NCI-H510A treated with DMSO at 0.1 percent for 48 hours (cell line): ENCODE measurements at regions not wholly inside any gene's neighbourhood (a gene's known extent, or its start where the extent isn't known, plus 50 kb on each side); places are given as distances from the start of the nearest gene placed in this dataset.
A peak's percentile ranks its signal among the peaks of the same experiment; 100 is the strongest.
"Not testable (repeated sequence)": the region's sequence is repeated elsewhere in the genome, so short reads cannot be mapped to it uniquely, and the experiment has no call there.

Source experiments
- DNase-seq: peaks from one replicate; lab custom pipeline; 2025; lab: John Stamatoyannopoulos, UW

- DNase-seq, result peak; percentile 17
These were observed 574.3 kb downstream of the COL12A1 start for GRCh38 chr6:74631564-74631963.

DNA sequence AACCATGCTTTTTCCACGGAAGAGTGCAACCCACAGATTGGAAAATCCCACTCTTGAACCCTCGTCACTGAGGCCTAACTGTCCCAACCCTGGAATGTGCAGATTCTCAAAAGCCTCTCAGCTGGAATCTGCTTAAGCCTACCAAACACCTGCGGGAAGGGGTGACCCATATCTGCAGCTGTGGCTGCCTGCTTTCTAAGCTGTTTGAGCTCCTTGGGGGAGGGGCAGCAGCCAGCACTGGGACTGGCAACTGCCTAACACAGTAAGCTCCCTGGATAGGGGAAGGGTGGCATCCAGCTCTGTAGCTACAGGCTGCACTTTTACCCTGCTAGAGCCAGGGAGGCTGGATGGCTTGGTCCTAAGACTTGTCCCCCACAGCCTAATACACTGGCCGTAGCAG is 579.6 kb downstream of the COL12A1 start:
- no peak for DNase-seq

- no peak for DNase-seq
These were observed 582.8 kb downstream of the COL12A1 start for GRCh38 chr6:74623027-74623426.

DNA sequence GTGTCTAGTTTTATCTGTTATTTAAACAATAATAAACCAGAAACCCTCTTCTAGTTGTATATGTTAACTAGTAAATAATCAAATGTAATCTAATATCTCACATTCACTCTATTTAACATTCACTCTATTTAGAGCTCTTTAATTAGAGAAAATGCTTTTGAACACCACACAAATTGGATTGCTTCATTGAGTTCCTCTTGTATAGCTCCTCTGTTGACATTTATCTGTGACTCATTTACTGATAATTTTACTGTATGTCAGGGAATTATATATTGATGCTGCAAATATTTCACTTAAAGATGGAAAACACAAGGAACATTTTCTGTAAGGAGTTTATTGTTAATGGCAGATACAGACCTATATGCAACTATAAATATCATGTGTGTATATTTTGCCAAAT is 594.6 kb downstream of the COL12A1 start:
- no peak for DNase-seq

GRCh38 chr6:74610352-74610751 is 595.5 kb downstream of the COL12A1 start:
- no peak for DNase-seq

DNA sequence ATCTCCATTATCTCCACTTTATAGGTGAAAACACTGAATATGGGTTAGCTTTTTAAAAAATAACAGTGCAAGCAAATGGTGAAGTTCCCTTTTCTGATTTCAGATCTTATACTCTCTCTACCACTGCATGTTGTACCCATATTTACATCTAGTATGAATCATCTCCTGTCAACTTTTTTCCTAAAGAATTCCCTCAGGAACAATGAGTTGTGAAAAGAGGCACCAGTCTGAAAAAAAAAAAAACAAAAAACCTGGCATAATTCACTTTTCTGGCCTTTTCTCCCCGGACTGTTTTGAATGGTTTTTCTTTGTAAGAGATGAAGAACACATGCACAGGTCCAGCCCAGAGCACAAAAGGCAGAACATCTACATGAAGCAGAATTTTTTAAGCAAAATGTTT is 596.0 kb downstream of the COL12A1 start:
- no peak for DNase-seq

DNA sequence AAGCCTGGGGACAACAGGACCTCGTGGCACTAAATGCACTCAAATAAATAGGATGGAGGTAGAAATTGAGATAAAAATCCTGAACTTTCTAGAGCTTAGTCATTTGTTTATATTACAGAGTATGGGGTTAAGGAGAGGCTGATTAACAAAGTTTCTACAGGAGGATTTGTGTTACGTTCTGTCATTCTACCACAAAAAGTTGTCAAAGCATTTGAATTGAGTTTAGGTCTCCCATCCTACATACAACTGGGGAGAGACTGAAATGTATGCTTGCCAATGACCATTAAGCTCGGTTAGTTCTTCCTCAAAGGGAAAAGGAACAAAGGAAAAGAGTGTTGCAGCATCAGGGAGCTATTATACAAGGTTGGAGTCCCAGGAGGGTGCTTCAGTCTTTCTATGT is 597.9 kb downstream of the COL12A1 start:
- DNase-seq, result no peak

GRCh38 chr6:74607468-74607867 is 598.4 kb downstream of the COL12A1 start:
- DNase-seq, result no peak

DNA sequence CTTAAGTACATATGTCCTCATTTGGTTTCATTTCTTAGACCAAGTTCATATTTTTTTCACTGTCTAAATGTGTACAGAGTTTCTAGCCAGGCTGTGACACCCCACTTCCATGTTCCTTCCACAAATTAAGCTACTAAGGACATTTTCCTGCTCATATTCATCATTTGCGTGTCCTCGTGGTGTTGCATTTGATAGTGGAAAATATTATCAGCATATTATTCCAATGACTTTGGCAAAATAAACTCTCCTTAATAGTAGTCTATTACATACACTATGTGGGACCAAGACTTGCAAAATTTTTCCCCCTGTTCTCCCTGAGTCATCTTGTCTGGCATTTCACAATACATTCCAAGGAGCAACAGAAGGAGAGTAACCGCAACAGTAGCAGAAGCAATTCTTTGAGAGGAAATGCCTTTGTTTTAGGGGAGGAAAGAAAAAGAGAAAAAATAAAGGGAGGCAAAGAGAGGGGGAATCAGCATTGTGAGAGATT is 599.2 kb downstream of the COL12A1 start:
- no peak for DNase-seq

DNA sequence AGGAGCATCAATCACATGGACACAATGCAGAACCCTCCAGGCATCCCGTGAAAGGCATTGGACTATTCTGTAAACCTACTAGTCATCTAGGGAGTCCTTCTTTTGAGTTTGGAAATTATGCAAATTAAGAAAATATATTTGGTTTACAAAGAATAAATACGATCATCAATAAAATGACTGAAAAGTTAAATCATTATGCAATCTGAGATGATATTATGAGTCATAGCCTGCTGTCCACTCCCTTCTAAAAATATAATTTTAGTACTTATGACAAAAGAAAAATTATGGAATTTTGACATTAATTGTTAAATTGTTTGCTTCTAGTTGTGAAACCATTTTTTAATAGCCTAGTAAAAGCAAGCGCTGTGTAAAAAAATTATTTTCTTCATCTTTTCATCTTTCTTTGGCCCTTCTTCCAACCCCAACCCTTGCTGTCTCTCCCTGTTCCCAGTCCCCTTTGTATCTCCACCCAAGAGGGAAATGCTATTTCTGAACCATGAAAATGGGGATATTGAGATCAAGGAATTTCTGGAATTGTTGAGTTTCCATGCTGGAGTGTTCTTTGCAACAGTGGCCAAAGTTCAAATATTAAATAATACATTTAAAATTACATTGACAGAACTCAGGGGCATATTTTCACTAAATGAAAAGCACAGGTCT is 599.8 kb downstream of the COL12A1 start:
- no peak for DNase-seq

- DNase-seq, result no peak
These were observed 601.6 kb downstream of the COL12A1 start for GRCh38 chr6:74604279-74604678.

DNA sequence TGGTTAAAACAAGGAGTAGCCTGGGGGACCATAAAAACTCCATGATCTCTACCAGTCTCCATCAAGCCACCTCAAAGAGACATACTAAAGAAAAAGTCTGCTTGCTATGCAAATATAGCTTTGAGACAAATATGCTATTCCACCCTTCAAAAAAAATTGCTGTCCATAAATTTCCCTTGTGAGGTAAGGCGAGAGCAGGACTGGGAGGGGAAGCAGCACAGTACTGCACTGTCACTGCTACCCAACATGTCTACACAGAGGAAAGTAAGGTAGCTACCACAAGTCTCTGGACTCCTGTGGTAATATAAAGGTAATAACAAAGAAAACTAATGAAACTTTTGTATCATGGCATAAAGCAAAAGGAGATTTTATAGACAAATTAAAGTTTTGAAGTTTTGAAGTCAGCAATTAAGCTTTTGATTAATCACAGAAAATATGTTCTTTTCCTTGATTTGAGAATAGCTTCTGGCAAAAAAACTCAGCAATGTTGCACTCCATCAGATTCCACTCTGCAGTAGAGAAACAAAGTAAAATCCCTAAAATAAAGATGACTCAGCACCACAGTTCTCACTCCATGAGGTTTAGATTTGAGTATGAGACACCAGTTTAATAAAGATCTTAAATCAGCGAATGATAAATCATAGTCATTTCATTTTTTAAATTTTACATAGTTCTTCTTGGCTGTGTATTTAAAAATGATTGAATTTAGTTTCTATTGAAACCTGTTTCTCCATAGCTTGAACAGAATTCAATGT is 602.4 kb downstream of the COL12A1 start:
- DNase-seq, result no peak

GRCh38 chr6:74602206-74602605 is 603.6 kb downstream of the COL12A1 start:
- no peak for DNase-seq

- DNase-seq, result no peak
These were observed 607.1 kb downstream of the COL12A1 start for GRCh38 chr6:74598462-74599393.

DNA sequence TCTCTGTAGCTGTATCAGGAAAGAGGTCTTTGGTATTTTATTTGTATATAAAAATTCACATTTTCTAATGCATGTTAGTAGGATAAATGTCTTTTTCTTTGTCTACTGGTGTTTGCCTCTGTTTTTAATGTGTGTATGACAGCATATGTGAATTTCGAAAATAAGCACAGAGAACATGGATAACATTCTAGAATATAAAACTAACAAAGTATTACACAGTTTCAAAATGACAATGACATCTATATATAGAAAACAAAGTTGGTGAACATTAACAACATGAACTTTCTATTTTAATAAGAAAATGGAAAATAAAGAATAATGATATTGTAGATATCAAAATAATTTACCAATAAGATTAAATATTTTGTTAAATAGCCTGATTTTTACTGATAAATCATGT is 608.0 kb downstream of the COL12A1 start:
- no peak for DNase-seq

- DNase-seq, result no peak
These were observed 608.6 kb downstream of the COL12A1 start for GRCh38 chr6:74597266-74597665.

DNA sequence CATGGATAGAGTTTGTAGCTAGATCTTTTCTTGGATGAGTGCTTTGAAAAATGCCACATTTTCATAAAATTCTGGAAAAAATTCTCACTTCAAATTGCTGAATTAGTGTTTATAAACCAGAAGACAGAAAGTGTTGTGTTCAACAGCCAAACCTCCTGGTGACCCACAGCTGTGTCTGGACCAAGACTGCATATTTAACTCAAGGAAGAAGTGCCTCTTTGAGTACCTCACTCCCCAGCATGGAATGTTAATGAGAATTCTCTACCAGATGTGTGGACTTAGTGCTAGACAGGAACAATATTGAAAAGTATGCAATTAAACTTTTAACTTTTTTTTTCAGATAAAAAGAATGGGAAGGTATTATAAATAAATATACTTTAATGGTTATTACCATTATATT is 609.3 kb downstream of the COL12A1 start:
- DNase-seq, result no peak

GRCh38 chr6:74594350-74594749 is 611.5 kb downstream of the COL12A1 start:
- not testable (repeated sequence) for DNase-seq

- no peak for DNase-seq
These were observed 617.6 kb downstream of the COL12A1 start for GRCh38 chr6:74588094-74588832.

GRCh38 chr6:74587386-74587785 is 618.5 kb downstream of the COL12A1 start:
- no peak for DNase-seq

- DNase-seq, result no peak
These were observed 620.1 kb downstream of the COL12A1 start for GRCh38 chr6:74585753-74586152.

DNA sequence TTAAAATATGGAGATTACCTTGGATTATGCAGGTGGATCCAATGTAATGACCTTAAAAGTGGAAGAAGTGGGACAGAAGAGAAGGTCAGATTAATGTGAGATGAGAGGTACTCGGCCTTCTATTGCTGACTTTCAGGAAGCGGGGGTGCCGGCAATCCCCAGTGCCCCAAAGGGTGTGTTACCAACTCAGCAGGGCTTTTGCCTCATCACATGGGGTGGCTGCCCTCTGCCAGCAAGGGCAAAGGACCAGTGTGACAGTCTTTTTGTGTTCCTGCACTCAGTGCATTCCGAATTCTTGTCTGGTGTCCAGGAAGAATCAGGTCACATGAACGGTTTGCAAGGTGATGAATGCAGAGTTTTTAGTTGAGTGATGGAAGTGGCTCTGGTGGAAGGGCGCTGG is 624.2 kb downstream of the COL12A1 start:
- DNase-seq, result no peak
